Amniotic epithelial cell (primary cell): ENCODE measurements at regions not wholly inside any gene's neighbourhood (a gene's known extent, or its start where the extent isn't known, plus 50 kb on each side); places are given as distances from the start of the nearest gene placed in this dataset.

Source experiments
- DNase-seq: peaks from one replicate; pipeline ENCODE4 v3.0.0-alpha.2; 2010; ENCODE audit warnings: low read depth

DNA sequence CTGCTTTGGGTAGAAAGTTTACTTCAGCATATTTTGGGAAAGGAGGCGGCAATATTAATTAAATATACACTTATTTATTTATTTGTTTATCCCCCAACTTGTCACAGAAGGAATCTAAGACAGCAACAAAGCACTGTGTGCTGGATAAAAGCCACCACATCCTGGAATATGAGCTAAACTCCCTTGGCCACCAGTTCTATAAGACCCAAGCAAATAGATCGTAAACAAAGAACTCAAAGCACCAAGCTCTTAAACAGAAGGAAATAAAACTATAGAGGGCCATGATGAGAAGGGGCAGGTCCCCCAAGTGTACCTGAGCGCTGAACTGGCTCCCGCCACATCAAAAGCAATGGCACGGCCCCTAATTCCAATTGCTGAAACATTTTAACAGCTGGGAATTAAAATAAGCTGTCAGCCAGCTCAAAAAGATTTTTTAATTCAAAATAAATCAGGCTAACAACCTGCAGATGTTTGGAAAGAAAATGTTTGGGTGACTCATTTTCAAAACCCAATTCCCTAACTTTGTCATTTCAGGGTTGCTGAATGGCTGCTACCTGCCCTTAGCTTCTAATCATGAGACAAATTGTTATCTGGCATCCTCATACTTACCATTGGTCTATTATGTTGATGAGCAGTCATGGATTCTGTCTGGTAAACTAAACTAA lies 127.1 kb downstream of the SLC30A10 start:
- no peak for DNase-seq

DNA sequence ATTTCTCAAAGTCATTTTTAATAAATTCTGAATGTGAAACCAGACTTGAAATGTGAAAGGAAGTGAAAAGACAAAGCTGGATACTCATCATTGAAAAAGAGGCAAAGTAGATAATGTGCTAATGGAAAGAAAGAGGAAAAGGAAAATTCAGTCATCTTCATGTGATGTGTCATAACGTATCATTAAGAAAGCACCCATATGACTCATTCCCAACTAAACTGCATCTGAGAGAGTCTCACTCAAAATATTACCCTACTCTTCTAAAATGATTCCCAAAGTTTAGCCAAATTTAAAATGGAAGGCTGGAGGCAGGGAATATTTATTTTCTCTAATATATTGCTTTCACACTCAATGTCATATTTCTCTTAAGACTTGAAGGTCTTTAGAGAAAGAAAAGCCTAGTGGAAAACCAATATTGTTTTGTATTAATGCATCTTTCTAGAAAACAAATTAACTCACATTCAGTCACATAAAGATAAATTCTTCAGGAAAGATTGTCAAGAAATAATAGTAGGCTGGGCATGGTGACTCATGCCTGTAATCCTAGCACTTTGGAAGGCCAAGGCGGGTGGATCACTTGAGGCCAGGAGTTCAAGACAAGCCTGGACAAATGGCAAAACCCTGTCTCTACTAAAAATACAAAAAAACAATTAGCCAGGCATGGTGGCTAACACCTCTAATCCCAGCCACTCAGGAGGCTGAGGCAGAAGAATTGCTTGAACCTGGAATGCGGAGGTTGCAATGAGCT lies 129.9 kb downstream of the SLC30A10 start:
- DNase-seq = peak; percentile 57

DNA sequence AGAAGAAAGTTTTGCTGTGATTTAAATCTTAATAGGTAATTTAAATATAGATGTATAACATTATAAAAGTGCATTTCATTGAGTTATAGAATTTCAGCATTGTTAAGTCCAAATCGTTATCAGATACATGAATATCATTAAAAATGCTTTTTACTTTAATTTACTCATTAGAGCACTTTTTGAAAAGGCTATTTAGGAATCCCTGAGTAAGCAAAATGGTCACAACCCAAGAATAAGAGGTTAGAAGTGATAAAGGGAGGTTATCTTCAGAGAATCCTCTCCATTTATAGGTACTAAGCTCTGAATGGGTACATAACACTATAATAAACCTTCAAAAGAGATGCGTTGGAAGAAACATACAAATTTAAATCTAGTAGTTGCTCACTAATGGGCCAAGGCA lies 130.7 kb downstream of the SLC30A10 start:
- no peak for DNase-seq

DNA sequence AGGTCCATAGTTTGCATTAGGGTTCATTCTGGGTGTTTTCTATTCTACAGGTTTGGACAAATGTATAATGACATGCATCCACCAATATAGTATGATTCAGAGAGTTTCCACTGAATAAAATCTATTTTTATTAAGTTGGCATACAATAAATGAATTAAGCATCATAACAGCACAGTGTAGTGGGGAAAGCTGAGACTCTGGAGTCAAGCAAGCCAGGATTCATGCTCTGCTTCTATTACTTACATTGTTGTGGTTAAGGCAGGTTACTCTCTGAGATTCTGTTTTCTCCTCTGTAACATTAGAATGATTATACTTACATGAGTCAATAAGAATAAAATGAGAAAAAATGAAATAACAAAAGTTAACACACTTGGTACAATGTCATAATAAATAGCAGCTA lies 131.3 kb downstream of the SLC30A10 start:
- DNase-seq = no peak

DNA sequence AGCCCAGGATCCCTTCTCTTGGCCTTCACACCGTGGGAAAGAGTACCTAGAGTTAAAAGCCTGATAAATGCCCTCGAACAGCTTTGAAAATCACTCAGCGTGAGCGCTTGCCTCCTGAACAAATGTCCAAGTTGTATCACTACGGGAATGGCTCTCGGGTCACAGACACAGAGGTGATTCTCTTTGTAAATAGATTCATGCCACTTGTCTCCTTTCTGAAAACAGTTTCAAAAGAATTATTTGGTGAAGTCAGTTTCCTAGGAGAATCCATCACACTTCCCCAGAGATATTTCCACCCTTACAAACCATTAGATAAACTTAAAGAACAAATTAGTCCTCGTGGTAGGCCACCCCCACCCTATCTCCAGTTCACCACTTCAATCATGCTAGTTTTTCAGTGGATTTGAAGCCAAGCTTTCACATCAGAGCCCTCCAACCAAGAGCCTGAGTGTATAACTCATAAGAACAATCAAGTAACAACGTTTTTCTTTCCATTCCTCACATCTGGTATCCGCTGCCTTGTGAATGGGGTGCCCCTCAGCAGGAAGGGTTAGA lies 132.9 kb downstream of the SLC30A10 start:
- DNase-seq = no peak

DNA sequence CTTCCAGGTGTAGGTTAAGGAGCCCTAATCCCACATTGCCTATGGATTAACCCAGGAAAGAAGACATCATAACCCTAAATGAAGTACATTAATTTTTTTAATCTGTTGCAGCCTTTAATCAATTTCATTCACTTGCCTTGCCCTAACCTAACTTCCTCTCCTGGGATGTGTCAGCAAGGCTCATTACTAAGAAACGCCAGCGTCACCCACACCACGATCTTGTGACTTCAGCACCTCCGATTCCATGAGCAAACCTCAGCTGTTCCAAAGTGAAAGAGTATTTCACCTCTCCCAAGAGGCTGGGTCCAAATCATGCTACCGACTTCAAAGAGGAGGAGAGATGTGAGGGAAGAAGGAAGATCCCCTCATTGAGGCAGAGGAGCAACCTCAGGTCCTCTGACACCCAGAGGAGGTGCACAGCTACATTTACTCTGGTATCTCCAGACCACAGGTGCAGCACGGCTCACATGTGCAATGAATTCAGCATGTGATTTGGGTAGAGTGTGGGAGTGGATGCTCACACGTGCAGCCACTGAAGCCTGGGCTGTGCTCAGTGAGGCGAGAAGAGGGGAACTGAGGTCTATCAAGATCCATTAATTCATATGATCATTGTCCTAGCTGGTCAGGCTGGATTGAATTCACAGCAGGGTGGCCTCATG lies 134.1 kb downstream of the SLC30A10 start:
- no peak for DNase-seq

DNA sequence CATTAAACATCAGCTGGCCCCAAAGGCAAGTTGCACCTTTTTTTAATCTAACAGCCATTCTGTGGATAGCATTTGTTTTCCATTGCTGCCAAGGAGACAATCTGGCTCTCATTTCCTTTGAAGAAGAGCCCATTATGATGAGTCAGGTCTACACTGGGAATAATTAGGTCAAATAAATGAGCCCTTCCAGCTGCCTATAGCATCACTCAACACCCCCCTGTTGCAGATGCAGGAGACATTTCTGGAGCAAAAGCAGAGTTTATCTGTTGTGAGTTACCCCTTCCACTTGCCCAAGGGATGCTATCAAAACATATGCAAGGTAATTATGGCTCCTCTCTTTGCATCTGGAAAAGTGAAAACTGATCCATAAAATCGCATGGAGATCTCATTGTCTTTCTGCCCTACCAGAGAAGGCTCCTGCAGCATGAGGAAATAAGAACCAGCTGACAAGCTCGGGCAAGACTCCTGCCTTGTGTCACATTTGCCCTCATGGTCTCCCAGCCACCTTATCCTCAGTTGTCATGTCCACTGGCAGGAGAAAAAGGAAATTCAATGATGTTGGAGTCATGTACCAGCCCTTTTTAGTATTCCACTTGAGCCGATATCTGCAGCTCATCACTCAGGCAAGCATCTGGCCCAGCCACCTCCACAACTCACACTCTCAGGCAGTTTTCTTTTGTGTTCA lies 135.9 kb downstream of the SLC30A10 start:
- DNase-seq = peak; percentile 54

DNA sequence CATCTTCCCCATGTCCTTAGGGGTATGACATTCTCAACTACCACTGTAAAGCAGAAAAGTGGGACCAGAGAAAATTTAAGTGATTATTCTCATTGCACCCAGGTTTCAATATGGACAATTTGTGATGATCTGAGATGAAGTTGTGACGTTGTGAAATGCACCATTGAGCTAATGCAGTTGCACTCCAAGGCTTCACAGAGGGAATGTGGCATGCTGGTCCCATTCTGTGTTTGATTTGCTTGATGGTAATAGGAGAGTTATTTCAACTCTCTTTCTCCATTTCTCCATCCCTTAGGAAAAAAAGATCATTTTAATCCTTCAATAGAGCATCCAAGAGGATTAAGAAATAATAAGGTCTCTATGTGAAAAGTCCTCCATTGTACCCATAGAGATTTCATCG lies 136.6 kb downstream of the SLC30A10 start:
- DNase-seq = no peak

DNA sequence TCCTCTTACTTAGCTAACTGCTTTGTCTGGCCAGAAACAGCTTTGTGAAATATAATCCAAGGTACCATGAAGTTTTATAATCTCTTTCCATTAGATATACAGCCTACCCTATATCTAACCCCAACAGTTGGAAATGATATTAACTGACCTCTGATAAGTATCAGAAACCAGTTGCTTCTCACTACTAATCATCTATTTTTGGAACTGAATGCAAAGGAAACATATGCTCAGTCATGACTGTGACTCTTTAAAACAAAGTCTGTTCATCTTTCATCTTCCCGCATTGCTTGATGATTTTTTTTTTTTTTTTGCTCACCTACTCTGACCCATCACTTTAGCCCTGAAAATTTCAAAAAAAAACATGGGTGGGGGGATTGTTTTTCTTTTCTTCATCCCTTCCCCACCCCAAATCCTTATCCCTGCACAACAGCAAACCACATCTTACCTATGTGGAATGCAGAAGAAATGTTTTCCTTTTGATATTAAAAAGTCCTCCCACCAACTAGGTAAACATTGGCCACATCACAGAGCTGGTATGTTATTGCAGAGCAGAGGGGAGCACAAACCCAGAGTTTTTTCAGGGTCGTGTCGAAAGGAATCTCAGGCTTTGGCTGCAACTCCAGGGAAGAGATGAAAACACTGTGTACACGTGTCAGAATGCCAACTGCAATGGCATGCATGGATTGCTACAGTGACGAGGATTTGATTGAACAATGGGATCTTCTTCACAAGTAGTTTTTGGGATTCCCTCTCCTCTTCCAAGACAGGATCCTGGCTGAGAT lies 137.3 kb downstream of the SLC30A10 start:
- DNase-seq = peak; percentile 47

DNA sequence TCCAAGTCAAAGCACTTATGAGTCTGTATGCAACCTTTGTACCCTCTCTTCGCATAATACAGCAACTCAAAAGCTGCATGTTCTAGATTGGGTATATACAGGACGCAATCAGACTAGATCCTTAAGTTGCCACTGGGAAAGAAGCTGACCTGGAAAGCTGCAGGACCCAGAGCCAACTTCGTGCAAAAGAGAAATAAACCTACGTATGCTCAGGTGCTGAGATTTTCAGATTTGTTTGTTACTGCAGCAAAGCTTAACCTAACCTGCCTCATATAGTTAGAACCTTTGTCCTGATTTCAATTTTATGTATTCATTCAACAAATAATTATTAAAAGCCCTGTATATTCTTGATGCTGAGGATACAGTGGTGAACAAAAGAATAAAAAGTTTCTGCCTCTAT lies 139.7 kb downstream of the SLC30A10 start:
- no peak for DNase-seq

DNA sequence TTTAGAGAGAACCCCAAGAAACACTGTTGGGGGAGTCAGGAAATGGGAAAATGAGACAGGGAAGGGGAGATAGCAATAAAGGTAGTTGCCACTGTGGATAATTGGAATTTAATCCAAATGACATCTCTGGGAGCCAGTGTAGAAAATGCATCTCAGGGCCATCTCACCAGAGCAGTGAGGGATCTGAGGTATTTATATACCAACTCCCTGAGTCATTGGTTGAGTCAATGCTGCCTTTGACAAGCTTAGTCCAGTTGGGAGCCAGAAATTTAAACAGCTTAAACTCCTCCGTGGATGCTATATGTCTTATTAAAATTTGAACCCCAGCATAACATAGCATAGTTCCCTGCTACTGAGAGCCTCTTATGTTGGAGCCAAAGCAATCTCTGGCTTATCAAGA lies 140.3 kb downstream of the SLC30A10 start:
- DNase-seq = peak; percentile 12

DNA sequence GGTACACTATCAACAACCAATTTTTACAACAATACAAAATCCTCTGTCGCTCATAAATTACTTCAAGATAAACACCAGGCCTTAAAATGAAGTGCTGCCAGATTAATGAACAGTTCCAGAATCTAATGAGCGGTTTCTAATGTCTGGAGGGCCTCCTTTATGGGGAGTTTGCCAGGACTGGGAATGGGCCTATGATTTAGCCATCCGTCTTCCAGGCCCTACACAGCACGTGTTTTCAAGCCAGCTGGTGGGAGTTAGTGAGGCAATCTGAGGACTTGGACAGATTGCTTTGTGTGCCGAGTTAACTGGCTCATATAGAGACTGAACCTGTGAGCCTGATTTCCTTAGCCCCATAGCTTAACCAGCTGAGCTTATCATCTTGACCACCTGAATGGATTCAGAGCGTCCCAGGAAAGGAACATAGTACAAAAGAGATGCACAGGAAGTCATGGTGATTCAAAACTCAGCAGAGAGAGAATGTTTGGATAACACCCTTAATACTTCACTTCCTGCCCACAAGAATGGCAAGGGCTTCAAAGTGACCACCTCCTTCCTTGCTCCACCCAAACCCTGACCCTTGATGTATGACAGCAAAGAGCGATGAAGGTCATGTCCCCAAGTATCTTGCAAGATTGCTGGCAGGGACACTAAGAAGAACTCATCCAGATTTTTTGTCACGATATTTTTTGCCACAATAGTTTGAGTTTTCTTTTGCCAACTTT lies 143.5 kb downstream of the SLC30A10 start:
- DNase-seq = peak; percentile 70

DNA sequence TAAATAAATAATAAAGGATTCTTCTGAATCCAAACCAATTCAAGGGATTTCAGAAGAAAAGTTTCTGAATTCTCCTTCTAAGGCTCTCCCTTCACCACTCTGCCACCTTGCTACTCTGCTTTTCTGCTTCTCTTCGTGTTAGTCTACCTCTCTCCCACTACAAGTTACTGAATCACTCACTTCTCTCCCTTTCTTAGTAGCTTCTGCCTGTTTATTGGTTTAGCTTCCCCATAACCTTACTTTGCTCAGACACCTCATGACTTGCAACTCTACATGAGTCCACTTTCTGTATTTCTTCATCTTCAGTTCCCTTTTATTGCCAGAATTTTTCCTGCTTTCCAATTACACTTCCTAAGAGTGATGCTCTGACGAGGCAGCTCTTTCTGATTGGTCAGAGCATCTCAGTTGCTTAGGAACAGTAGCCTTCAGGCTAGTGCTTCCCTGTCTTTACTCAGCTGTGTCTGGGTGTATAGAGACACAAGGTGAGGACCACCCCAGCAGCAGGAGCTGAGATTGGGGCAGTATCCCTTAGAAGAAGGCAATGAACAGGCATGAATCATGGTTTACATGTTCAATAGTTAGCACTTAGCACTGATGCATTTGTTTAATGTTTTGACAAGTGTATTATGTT lies 144.6 kb downstream of the SLC30A10 start:
- no peak for DNase-seq

DNA sequence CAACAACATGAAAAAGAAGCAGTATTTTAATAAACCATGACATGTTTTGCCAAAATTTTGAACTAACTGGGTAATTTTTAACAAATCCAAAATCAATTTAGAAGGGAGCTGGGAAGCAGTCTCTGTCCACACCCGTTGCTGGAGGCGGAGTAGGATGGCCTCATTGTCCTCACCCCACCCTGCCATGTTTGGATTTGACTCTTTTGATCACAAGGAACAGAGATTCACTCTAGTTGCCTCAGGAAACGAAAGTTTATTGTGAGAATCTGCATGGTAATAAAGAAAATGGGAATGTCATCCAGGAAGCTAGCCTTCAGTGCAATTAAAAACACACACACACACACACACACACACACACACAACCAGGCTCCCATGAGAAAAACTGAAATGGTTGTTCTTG lies 145.4 kb downstream of the SLC30A10 start:
- no peak for DNase-seq

DNA sequence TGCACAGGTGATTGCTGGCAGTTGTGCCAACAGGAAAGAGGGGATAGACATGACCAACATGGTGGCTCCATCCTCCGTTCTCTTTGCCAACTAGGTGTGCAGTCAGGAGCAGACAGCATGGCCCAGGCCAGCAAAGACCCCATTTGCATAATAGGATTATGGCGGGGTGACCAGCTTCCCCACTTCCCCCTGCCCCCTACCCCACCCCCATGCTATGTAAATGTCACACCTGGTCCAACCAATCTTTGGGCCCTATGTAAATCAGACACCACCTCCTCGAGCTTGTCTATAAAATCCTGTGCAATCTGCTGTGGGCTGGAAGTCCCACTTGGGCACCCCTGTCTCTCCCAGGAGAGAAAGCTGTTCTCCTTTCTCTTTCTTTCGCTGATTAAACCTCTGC lies 146.0 kb downstream of the SLC30A10 start:
- DNase-seq = no peak

DNA sequence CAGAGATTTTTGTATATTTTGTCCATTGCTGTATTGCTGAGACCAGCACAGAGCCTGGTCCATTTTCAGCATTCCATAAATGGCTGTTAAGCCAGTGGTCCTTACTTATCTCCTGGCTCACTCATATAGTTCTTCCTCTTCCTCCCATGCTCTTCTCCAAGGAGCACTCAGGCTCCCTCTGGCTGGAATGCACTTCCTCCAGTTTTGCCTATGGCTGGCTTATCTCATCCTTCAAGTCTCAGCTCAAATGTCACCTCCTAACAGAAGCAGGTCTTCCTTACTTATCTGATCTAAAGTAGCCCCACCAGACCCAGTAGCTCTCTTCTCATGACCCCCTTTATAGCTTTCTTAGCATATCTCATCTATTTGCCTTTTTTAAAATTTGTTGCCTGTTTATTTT lies 146.9 kb downstream of the SLC30A10 start:
- no peak for DNase-seq

DNA sequence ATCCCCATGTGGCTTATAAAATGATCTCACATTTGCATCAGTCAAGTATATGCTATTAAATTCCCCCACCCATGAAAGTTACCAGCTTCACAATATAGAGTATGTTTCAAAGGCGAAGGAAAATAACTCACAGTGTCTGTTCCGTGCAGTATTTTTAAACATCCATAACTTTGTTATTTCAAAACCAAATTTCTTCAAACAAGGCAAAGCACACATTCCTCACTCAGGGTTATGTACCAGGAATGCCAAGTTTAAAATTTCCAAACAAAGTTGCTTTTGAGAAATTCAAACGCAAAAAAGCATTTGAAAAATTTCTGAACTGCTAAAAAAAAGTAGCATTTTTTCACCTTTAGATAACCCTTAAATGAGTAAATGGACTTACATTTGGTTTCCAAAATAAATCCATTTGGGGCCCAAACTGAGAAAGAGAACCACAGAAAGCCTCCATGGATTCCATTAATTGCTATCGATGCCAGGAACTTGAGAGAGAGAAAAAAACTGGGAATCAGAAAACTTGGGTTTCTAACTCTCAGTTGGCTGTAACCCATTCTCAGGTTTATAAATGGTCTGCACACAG lies 149.5 kb downstream of the SLC30A10 start:
- DNase-seq = no peak

DNA sequence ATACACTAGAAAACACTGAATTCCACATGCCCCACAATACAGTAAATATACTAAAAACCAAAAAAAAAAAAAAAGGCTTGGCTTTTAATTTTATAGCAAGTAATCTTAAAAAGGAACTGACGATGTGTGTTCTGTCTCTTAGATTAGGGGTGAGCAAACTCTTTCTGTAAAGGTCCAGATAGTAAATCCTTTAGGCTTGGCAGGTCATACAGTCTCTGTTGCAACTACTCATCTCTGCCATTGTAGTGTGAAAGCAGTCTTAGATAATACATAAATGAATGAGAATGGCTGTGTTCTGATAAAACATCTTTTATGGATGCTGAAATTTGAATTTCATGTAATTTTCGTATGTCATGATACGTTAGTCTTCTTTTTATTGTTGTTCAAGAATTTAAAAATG lies 150.2 kb downstream of the SLC30A10 start:
- DNase-seq = peak; percentile 8

DNA sequence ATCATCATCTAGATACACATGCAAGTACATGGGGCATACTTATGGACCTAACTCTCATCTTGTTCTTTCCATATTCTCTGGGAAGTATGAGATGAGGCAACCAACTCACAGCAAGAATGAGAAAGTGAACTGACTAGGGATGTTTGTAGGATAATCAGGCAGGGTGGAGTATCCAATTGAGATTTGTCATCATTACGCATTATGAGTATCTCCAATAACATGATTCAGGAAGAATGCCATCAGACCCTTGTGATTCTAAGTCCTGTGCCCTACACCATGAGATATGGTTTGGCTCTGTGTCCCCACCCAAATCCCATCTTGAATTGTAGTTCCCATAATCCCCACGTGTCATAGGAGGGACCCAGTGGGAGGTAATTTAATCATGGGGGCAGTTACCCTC lies 154.0 kb downstream of the SLC30A10 start:
- DNase-seq = no peak

DNA sequence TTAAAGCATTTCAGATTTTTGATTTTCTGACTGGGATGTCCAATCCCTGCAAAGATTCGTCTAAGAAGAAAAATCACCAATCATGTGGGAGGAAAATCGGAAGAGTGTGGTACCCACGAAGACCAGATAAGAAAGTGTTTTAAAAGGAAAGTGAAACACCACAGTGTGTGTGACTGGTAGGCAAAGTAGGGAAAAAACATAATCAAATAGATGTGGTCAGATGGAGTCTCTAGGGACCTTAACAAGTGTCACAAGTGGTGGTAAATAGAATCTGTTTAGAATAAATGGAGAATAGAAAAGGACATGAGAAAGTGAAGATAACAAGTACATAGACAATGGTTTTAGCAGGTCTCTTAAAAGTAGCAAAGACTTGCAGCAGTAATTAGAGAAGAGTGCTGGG lies 154.6 kb downstream of the SLC30A10 start:
- DNase-seq = no peak
